ENCODE measurements at regions not wholly inside any gene's neighbourhood (a gene's known extent, or its start where the extent isn't known, plus 50 kb on each side); places are given as distances from the start of the nearest gene placed in this dataset.

GRCh38 chrX:9240956-9241355, 207.0 kb upstream of the FAM9B start:
- TF ChIP-seq, protein P1, sequence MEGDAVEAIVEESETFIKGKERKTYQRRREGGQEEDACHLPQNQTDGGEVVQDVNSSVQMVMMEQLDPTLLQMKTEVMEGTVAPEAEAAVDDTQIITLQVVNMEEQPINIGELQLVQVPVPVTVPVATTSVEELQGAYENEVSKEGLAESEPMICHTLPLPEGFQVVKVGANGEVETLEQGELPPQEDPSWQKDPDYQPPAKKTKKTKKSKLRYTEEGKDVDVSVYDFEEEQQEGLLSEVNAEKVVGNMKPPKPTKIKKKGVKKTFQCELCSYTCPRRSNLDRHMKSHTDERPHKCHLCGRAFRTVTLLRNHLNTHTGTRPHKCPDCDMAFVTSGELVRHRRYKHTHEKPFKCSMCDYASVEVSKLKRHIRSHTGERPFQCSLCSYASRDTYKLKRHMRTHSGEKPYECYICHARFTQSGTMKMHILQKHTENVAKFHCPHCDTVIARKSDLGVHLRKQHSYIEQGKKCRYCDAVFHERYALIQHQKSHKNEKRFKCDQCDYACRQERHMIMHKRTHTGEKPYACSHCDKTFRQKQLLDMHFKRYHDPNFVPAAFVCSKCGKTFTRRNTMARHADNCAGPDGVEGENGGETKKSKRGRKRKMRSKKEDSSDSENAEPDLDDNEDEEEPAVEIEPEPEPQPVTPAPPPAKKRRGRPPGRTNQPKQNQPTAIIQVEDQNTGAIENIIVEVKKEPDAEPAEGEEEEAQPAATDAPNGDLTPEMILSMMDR (IDR thresholded peaks at IDR 0.05; ENCODE audit: control insufficient read depth, insufficient read depth, low read depth, low read length, missing control alignments): no peak
- no peak for DNase-seq (ENCODE audit: low read depth)
- H3K4me3 ChIP-seq (ENCODE audit: control insufficient read depth, low read depth, low read length): no peak overlapping the region

GRCh38 chrX:9241427-9241826, 207.5 kb upstream of the FAM9B start:
- no peak for DNase-seq (ENCODE audit: low read depth)
- TF ChIP-seq, protein P1 (IDR thresholded peaks at IDR 0.05; ENCODE audit: control insufficient read depth, insufficient read depth, low read depth, low read length, missing control alignments): no peak
- no peak overlapping the region for H3K4me3 ChIP-seq (ENCODE audit: control insufficient read depth, low read depth, low read length)

DNA sequence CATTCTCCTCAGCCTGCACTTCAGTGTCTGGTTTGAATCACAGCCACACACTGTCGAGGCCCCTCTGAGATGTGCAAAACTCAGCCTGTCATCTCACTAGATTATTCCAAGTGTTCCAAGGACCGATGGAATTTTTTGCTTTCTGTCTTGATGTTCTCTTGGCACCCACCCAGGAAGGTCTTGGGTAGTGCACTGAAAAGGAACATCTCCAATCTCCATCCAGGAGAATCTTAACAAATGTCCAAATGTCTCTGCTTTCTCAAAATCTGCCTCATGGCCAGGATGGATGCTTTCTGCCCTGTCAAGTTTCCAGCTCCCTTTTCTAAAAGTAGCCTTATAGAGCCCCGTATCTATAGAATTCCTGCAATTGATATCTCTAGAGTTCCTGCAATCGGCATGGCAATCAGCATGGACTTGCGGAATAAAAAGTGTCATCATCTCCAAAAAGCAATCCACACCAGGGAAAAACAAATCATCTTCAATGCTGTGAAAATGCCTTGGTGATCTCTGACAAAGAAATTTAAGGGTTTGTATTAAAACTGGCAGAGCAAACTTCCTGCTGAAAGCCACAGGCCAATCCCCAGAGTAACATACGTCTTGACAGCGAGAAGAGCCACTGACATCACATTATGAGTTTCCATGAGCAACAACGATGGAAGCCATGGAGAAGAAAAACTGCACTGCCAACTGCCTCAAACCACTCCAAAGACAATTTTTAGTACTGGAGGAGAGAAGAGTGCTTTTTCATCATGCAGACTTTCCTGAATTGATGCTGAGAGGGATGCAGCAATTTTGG, 215.3 kb upstream of the FAM9B start:
- TF ChIP-seq, protein P1 (IDR thresholded peaks at IDR 0.05; ENCODE audit: control insufficient read depth, insufficient read depth, low read depth, low read length, missing control alignments): no peak
- no peak overlapping the region for H3K4me3 ChIP-seq (ENCODE audit: control insufficient read depth, low read depth, low read length)
- DNase-seq (ENCODE audit: low read depth): no peak

DNA sequence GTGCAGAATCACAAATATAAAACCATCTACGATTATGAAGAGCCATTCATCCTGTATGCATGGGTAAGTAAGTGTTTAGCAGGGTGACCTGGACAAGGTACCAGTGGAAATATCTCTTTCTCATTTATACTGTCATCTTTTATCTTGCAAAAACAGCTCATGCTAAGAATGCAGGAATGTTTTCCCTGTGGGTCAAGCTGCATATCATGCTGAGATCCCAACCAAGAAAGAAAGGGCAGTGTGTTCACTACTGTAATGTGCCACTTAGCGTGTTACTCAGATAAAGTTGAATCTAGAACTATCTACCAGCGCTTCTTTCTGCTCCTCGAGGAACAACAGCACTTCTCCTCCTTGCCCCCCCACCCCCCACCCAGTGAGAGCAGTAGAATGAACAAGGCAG, 212.7 kb upstream of the TBL1X start:
- no peak for DNase-seq (ENCODE audit: low read depth)
- TF ChIP-seq, protein P1 (IDR thresholded peaks at IDR 0.05; ENCODE audit: control insufficient read depth, insufficient read depth, low read depth, low read length, missing control alignments): no peak
- no peak overlapping the region for H3K4me3 ChIP-seq (ENCODE audit: control insufficient read depth, low read depth, low read length)

DNA sequence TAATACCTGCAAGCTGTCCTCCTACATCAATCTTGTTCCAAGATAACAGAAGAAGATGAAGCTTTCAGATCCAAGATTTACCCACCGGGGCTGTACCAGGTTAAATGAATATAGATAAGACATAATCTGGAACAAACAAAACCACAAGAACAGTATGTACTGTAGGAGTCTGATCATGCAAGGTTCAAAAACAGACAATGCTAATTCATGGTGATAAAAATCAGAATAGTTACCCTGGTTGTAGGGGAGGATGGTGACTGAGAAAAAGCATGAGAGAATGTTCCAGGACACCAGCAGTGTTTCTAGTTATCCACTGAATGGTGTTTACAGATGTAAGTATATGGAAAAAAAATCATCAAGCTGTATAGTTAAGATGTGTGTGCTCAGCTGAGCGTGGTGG, 211.6 kb upstream of the TBL1X start:
- TF ChIP-seq, protein P1 (IDR thresholded peaks at IDR 0.05; ENCODE audit: control insufficient read depth, insufficient read depth, low read depth, low read length, missing control alignments): no peak
- H3K4me3 ChIP-seq (ENCODE audit: control insufficient read depth, low read depth, low read length): no peak overlapping the region
- DNase-seq (ENCODE audit: low read depth): no peak

- TF ChIP-seq, protein P1 (IDR thresholded peaks at IDR 0.05; ENCODE audit: control insufficient read depth, insufficient read depth, low read depth, low read length, missing control alignments): no peak
- no peak overlapping the region for H3K4me3 ChIP-seq (ENCODE audit: control insufficient read depth, low read depth, low read length)
- DNase-seq (ENCODE audit: low read depth): no peak
Measured at GRCh38 chrX:9257718-9258420, 207.0 kb upstream of the TBL1X start.

Measured in AG09309 (cell line).